SK-N-SH treated with all-trans-retinoic acid at 6 μM for 48 hours (cell line): ENCODE measurements at regions not wholly inside any gene's neighbourhood (a gene's known extent, or its start where the extent isn't known, plus 50 kb on each side); places are given as distances from the start of the nearest gene placed in this dataset.

Source experiments
- ATAC-seq: fragments of 200-7000 bp; cut with Tn5 transposase; 3 replicates; pipeline ENCODE4 v1.9.1; 2020; ENCODE audit warnings: mild to moderate bottlenecking, moderate library complexity
- ARNTL ChIP-seq: fragments of 450-650 bp; formaldehyde crosslinking; IDR thresholded peaks from 2 replicates; pipeline ENCODE4 v1.5.0; 2020; ENCODE audit warnings: low read depth, mild to moderate bottlenecking, moderate library complexity, borderline replicate concordance
- BACH2 ChIP-seq: fragments of 250-450 bp; sonication (Bioruptor Pico); IDR thresholded peaks from 2 replicates; pipeline ENCODE4 v1.9.0; 2021; ENCODE audit warnings: mild to moderate bottlenecking, borderline replicate concordance
- CSDC2 ChIP-seq: fragments of 250-450 bp; sonication (Bioruptor Pico); IDR thresholded peaks from 2 replicates; pipeline ENCODE4 v1.5.0; 2020; ENCODE audit warnings: mild to moderate bottlenecking, moderate library complexity
- ESRRG ChIP-seq: fragments of 250-450 bp; sonication (Bioruptor Pico); IDR thresholded peaks from 2 replicates; pipeline ENCODE4 v1.6.1; 2021; ENCODE audit warnings: mild to moderate bottlenecking
- ISL1 ChIP-seq: fragments of 250-450 bp; sonication (Bioruptor Pico); IDR thresholded peaks from 2 replicates; pipeline ENCODE4 v2.1.2; 2022; ENCODE audit warnings: mild to moderate bottlenecking, moderate library complexity
- OSR1 ChIP-seq: fragments of 250-450 bp; sonication (Bioruptor Pico); IDR thresholded peaks from 2 replicates; pipeline ENCODE4 v1.8.0; 2022; ENCODE audit warnings: moderate library complexity, mild to moderate bottlenecking, inconsistent platforms
- PPARA ChIP-seq: fragments of 250-450 bp; sonication (Bioruptor Pico); IDR thresholded peaks from 2 replicates; pipeline ENCODE4 v1.5.0; 2020; ENCODE audit warnings: mild to moderate bottlenecking, borderline replicate concordance
- RARB ChIP-seq: fragments of 250-450 bp; sonication (Bioruptor Pico); IDR thresholded peaks from 2 replicates; pipeline ENCODE4 v1.8.0; 2021; ENCODE audit warnings: mild to moderate bottlenecking, moderate library complexity
- SNAI2 ChIP-seq: fragments of 250-450 bp; sonication (Bioruptor Pico); IDR thresholded peaks from 2 replicates; pipeline ENCODE4 v1.5.0; 2020; ENCODE audit warnings: mild to moderate bottlenecking, moderate library complexity
- TCF4 ChIP-seq: fragments of 250-450 bp; sonication (Bioruptor Pico); IDR thresholded peaks from 2 replicates; pipeline ENCODE4 v1.8.0; 2021; ENCODE audit warnings: mild to moderate bottlenecking, moderate library complexity, borderline replicate concordance
- TOX ChIP-seq: fragments of 250-450 bp; sonication (Bioruptor Pico); IDR thresholded peaks from 2 replicates; pipeline ENCODE4 v1.8.0; 2021; ENCODE audit warnings: mild to moderate bottlenecking, moderate library complexity, borderline replicate concordance
- ZFP3 ChIP-seq: fragments of 250-450 bp; sonication (Bioruptor Pico); IDR thresholded peaks from 2 replicates; pipeline ENCODE4 v1.5.0; 2020; ENCODE audit warnings: mild to moderate bottlenecking, moderate library complexity
- ZFP30 ChIP-seq: fragments of 450-650 bp; formaldehyde crosslinking; IDR thresholded peaks from 2 replicates; pipeline ENCODE4 v1.5.0; 2022; ENCODE audit warnings: mild to moderate bottlenecking, moderate library complexity
- ZNF8 ChIP-seq: fragments of 450-650 bp; formaldehyde crosslinking; IDR thresholded peaks from 2 replicates; pipeline ENCODE4 v1.5.0; 2020; ENCODE audit warnings: mild to moderate bottlenecking, moderate library complexity
- TF ChIP-seq, protein P1 (sequence below): fragments of 250-450 bp; sonication (Bioruptor Pico); IDR thresholded peaks from 2 replicates; pipeline ENCODE4 v1.5.1; 2020; ENCODE audit warnings: low read depth, mild to moderate bottlenecking, moderate library complexity
- TF ChIP-seq, protein P2 (sequence below): fragments of 250-450 bp; sonication (Bioruptor Pico); IDR thresholded peaks from 2 replicates; pipeline ENCODE4 v1.8.0; 2020; ENCODE audit warnings: mild to moderate bottlenecking, moderate library complexity, borderline replicate concordance
- TF ChIP-seq, protein P3 (sequence below): fragments of 250-450 bp; sonication (Bioruptor Pico); IDR thresholded peaks from 2 replicates; pipeline ENCODE4 v1.5.0; 2020; ENCODE audit warnings: mild to moderate bottlenecking, moderate library complexity
- TF ChIP-seq, protein P4 (sequence below): fragments of 250-450 bp; sonication (Bioruptor Pico); IDR thresholded peaks from 2 replicates; pipeline ENCODE4 v1.8.0; 2021; ENCODE audit warnings: low read depth, mild to moderate bottlenecking, moderate library complexity, borderline replicate concordance

DNA sequence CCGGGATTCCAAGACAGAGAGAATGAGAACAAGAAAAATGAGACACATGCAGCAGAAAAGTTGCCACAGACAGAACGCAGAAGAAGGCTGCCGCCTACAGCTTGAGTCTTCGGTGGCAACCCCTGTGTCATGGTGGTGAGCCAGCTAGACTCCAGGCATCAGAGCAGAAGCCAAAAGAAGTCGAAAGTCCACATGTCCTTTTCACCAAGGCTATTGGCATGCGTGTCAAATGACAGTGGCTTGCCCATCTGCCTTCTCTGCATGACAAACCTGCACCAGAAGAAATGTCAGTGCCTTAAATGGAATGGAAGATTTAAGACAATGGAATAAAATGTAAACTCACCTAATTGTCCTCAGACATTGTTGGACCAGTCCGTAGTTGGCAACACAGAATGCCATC is 93.9 kb upstream of the NPSR1 start:
- no peak for ATAC-seq

DNA sequence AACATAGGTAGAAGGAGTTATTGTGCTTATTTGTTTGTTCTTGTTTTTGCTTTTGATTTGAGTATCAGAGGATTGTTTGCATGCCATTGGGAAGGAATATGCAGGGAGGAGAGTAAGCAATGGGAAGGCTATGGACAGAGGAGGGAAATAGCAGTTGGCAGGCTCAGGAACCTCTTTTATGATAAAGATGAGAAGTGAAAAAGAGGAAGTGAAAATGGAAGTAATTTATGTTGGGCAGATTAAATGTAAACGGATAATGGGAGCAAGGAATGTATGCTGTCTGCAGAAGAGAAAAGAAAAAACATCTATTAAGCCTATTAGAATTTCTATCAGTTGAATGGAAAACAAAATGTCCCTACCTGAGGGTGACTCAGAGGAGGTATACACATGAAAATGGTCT is 90.1 kb upstream of the NPSR1 start:
- ATAC-seq: no peak
- TF ChIP-seq, protein P1, sequence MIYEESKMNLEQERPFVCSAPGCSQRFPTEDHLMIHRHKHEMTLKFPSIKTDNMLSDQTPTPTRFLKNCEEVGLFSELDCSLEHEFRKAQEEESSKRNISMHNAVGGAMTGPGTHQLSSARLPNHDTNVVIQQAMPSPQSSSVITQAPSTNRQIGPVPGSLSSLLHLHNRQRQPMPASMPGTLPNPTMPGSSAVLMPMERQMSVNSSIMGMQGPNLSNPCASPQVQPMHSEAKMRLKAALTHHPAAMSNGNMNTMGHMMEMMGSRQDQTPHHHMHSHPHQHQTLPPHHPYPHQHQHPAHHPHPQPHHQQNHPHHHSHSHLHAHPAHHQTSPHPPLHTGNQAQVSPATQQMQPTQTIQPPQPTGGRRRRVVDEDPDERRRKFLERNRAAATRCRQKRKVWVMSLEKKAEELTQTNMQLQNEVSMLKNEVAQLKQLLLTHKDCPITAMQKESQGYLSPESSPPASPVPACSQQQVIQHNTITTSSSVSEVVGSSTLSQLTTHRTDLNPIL (CRISPR knock-in tag): no peak
- TF ChIP-seq, protein P2, sequence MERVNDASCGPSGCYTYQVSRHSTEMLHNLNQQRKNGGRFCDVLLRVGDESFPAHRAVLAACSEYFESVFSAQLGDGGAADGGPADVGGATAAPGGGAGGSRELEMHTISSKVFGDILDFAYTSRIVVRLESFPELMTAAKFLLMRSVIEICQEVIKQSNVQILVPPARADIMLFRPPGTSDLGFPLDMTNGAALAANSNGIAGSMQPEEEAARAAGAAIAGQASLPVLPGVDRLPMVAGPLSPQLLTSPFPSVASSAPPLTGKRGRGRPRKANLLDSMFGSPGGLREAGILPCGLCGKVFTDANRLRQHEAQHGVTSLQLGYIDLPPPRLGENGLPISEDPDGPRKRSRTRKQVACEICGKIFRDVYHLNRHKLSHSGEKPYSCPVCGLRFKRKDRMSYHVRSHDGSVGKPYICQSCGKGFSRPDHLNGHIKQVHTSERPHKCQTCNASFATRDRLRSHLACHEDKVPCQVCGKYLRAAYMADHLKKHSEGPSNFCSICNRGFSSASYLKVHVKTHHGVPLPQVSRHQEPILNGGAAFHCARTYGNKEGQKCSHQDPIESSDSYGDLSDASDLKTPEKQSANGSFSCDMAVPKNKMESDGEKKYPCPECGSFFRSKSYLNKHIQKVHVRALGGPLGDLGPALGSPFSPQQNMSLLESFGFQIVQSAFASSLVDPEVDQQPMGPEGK (CRISPR knock-in tag): no peak
- TF ChIP-seq SNAI2 (CRISPR knock-in tag) (no peak), TOX (CRISPR knock-in tag) (no peak), TCF4 (CRISPR knock-in tag) (no peak), ZFP30 (CRISPR knock-in tag) (no peak), BACH2 (no peak), PPARA (CRISPR knock-in tag) (no peak), ARNTL (no peak), OSR1 (CRISPR knock-in tag) (no peak), RARB (CRISPR knock-in tag) (no peak), ISL1 (CRISPR knock-in tag) (no peak), CSDC2 (no peak), ESRRG (CRISPR knock-in tag) (no peak), ZNF8 (CRISPR knock-in tag) (no peak), ZFP3 (CRISPR knock-in tag) (no peak)
- TF ChIP-seq, protein P3, sequence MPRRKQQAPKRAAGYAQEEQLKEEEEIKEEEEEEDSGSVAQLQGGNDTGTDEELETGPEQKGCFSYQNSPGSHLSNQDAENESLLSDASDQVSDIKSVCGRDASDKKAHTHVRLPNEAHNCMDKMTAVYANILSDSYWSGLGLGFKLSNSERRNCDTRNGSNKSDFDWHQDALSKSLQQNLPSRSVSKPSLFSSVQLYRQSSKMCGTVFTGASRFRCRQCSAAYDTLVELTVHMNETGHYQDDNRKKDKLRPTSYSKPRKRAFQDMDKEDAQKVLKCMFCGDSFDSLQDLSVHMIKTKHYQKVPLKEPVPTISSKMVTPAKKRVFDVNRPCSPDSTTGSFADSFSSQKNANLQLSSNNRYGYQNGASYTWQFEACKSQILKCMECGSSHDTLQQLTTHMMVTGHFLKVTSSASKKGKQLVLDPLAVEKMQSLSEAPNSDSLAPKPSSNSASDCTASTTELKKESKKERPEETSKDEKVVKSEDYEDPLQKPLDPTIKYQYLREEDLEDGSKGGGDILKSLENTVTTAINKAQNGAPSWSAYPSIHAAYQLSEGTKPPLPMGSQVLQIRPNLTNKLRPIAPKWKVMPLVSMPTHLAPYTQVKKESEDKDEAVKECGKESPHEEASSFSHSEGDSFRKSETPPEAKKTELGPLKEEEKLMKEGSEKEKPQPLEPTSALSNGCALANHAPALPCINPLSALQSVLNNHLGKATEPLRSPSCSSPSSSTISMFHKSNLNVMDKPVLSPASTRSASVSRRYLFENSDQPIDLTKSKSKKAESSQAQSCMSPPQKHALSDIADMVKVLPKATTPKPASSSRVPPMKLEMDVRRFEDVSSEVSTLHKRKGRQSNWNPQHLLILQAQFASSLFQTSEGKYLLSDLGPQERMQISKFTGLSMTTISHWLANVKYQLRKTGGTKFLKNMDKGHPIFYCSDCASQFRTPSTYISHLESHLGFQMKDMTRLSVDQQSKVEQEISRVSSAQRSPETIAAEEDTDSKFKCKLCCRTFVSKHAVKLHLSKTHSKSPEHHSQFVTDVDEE (CRISPR knock-in tag): no peak
- TF ChIP-seq, protein P4, sequence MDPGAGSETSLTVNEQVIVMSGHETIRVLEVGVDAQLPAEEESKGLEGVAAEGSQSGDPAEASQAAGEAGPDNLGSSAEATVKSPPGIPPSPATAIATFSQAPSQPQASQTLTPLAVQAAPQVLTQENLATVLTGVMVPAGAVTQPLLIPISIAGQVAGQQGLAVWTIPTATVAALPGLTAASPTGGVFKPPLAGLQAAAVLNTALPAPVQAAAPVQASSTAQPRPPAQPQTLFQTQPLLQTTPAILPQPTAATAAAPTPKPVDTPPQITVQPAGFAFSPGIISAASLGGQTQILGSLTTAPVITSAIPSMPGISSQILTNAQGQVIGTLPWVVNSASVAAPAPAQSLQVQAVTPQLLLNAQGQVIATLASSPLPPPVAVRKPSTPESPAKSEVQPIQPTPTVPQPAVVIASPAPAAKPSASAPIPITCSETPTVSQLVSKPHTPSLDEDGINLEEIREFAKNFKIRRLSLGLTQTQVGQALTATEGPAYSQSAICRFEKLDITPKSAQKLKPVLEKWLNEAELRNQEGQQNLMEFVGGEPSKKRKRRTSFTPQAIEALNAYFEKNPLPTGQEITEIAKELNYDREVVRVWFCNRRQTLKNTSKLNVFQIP (CRISPR knock-in tag): no peak
- TF ChIP-seq, all 23 proteins: peak for 0

More for the DNA sequence above, 93.9 kb upstream of the NPSR1 start:
- TF ChIP-seq OSR1 (CRISPR knock-in tag): no peak

DNA sequence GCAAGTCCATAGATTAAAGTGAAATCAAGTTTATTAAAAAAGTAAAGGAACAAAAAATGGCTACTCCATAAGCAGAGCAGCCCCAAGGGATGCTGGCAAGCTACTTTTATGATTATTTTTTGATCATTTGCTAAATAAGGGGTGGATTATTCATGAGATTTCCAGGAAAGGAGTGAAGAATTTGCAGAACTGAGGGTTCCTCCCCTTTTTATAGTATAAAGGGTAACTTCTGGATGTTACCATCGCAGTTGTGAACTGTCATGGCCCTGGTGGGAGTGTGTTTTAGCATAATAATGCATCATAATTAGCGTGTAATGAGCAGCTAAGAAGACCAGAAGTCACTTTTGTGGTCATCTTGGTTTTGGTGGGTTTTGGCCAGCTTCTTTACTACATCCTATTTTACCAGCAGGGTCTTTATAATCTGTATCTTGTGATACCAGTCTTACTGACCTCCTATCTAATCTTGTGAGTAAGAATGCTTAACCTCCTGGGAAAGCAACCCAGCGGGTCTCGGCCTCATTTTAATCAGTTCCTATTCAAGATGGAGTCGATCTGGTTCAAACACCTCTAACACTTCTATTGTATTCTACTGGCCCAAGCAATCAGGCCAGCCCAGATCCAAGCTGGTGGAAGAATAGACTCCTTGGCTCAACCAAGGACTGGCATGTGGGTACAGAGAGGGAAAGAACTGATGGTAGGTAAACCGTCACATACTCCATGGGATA is 87.9 kb upstream of the NPSR1 start:
- ATAC-seq: no peak
- TF ChIP-seq ESRRG (CRISPR knock-in tag): no peak
- TF ChIP-seq, protein P1 (CRISPR knock-in tag): no peak
- no peak for TF ChIP-seq PPARA (CRISPR knock-in tag)
- TF ChIP-seq SNAI2 (CRISPR knock-in tag): no peak
- TF ChIP-seq TOX (CRISPR knock-in tag): no peak
- TF ChIP-seq, protein P3 (CRISPR knock-in tag): no peak
- TF ChIP-seq ZNF8 (CRISPR knock-in tag): no peak
